HuH-7.5 (cell line): ENCODE measurements at regions not wholly inside any gene's neighbourhood (a gene's known extent, or its start where the extent isn't known, plus 50 kb on each side); places are given as distances from the start of the nearest gene placed in this dataset.

ENCODE experiments used
- DNase-seq: peaks from one replicate; pipeline ENCODE4 v3.0.0; 2011; ENCODE audit warnings: low spot score

- no peak for DNase-seq
Observed at GRCh38 chr1:98066911-98067310, 146.1 kb upstream of the DPYD start.

GRCh38 chr1:98059620-98060019 lies 138.8 kb upstream of the DPYD start:
- no peak for DNase-seq

GRCh38 chr1:98058676-98059075 lies 137.8 kb upstream of the DPYD start:
- no peak for DNase-seq

GRCh38 chr1:98057236-98057910 lies 136.5 kb upstream of the DPYD start:
- no peak for DNase-seq

- DNase-seq, result no peak
Observed at GRCh38 chr1:98056781-98057180, 135.9 kb upstream of the DPYD start.

GRCh38 chr1:98055457-98055856 lies 134.6 kb upstream of the DPYD start:
- no peak for DNase-seq

GRCh38 chr1:98054786-98055185 lies 134.0 kb upstream of the DPYD start:
- DNase-seq, result no peak

- no peak for DNase-seq
Observed at GRCh38 chr1:98054367-98054701, 133.5 kb upstream of the DPYD start.

GRCh38 chr1:98053471-98054366 lies 132.9 kb upstream of the DPYD start:
- DNase-seq, result peak; percentile 63

GRCh38 chr1:98051065-98051675 lies 130.3 kb upstream of the DPYD start:
- DNase-seq, result peak; percentile 57

GRCh38 chr1:98049370-98050135 lies 128.7 kb upstream of the DPYD start:
- DNase-seq, result no peak

GRCh38 chr1:98048751-98049325 lies 128.0 kb upstream of the DPYD start:
- DNase-seq, result no peak

- peak; percentile 83 for DNase-seq
Observed at GRCh38 chr1:98048244-98048643, 127.4 kb upstream of the DPYD start.

- DNase-seq, result no peak
Observed at GRCh38 chr1:98047171-98047570, 126.3 kb upstream of the DPYD start.

- DNase-seq, result peak; percentile 30
Observed at GRCh38 chr1:98045767-98046641, 125.2 kb upstream of the DPYD start.

GRCh38 chr1:98045211-98045766 lies 124.5 kb upstream of the DPYD start:
- peak; percentile 25 for DNase-seq

GRCh38 chr1:98044766-98045165 lies 123.9 kb upstream of the DPYD start:
- DNase-seq, result no peak

- no peak for DNase-seq
Observed at GRCh38 chr1:98044071-98044697, 123.3 kb upstream of the DPYD start.

- no peak for DNase-seq
Observed at GRCh38 chr1:98035602-98036002, 114.8 kb upstream of the DPYD start.

GRCh38 chr1:98034505-98034904 lies 113.7 kb upstream of the DPYD start:
- DNase-seq, result no peak
